A673 (cell line): ENCODE measurements at regions not wholly inside any gene's neighbourhood (a gene's known extent, or its start where the extent isn't known, plus 50 kb on each side); places are given as distances from the start of the nearest gene placed in this dataset.

Experiments
- CTCF ChIP-seq: fragments of 300-800, 200-600 bp; sonication (generic); conservative IDR thresholded peaks from 2 replicates; pipeline ENCODE4 v1.5.1; 2017; ENCODE audit warnings: low read depth, mild to moderate bottlenecking, antibody characterized with exemption, low read length, moderate library complexity, mixed read lengths
- EZH2 ChIP-seq: fragments of 200-600 bp; sonication (generic); IDR thresholded peaks from 2 replicates; pipeline ENCODE4 v1.6.1; 2017; ENCODE audit warnings: borderline replicate concordance, low read depth, mild to moderate bottlenecking, mixed read lengths, antibody characterized with exemption, low read length; ENCODE audit not compliant: poor library complexity, severe bottlenecking

- TF ChIP-seq CTCF (no peak), EZH2 (no peak)
Measured at GRCh38 chr10:25107756-25108155, 67.0 kb upstream of the GPR158 start.
